Amniotic stem cell (primary cell): ENCODE measurements at regions not wholly inside any gene's neighbourhood (a gene's known extent, or its start where the extent isn't known, plus 50 kb on each side); places are given as distances from the start of the nearest gene placed in this dataset.
A peak's percentile ranks its signal among the peaks of the same experiment; 100 is the strongest.

Source experiments
- DNase-seq: peaks from one replicate; lab custom pipeline; 2025; lab: John Stamatoyannopoulos, UW

- peak; percentile 35 for DNase-seq
Observed at GRCh38 chr7:33853361-33854062, 51.8 kb upstream of the BMPER start.

GRCh38 chr7:33854178-33854577, 51.2 kb upstream of the BMPER start:
- DNase-seq, result no peak

- no peak for DNase-seq
Observed at GRCh38 chr7:33854801-33855350, 50.5 kb upstream of the BMPER start.
